ENCODE measurements at regions not wholly inside any gene's neighbourhood (a gene's known extent, or its start where the extent isn't known, plus 50 kb on each side); places are given as distances from the start of the nearest gene placed in this dataset.
A peak's percentile ranks its signal among the peaks of the same experiment; 100 is the strongest.

- no peak overlapping the region for H2AFZ ChIP-seq (ENCODE audit: low read depth, low read length)
- no peak for TF ChIP-seq TAF1 (IDR thresholded peaks at IDR 0.05; ENCODE audit: low read depth)
- TF ChIP-seq CTCF (IDR thresholded peaks at IDR 0.05; ENCODE audit: poor library complexity, severe bottlenecking): no peak
- no peak for TF ChIP-seq EP300 (conservative IDR thresholded peaks at IDR 0.05; ENCODE audit: poor library complexity, severe bottlenecking)
- TF ChIP-seq REST (IDR thresholded peaks at IDR 0.05; ENCODE audit: borderline replicate concordance): no peak
These were observed 217.0 kb upstream of the FAM78B start for GRCh38 chr1:166383635-166384346.

GRCh38 chr1:166384948-166385347, 218.1 kb upstream of the FAM78B start:
- no peak overlapping the region for H3K4me2 ChIP-seq (ENCODE audit: low read length)
- no peaks in the 10 kb centered on the region for H3K27me3 ChIP-seq (ENCODE audit: insufficient read depth, low read depth, low read length)
- no peak overlapping the region for H2AFZ ChIP-seq (ENCODE audit: low read depth, low read length)
- peaks cover 2% of the 10 kb centered on the region for H3F3A ChIP-seq (ENCODE audit: insufficient read depth, low read length, poor library complexity, severe bottlenecking)
- no peak overlapping the region for H3K4me3 ChIP-seq (ENCODE audit: low read length)
- no peaks in the 10 kb centered on the region for H3K9me2 ChIP-seq (ENCODE audit: insufficient read depth, low read length)
- H3K27ac ChIP-seq (ENCODE audit: low read length): no peak overlapping the region
- H3K36me3 ChIP-seq (ENCODE audit: insufficient read depth, low read length): no peaks in the 10 kb centered on the region
- H3K9me3 ChIP-seq (ENCODE audit: low read length): no peaks in the 10 kb centered on the region
- H4K20me1 ChIP-seq (ENCODE audit: insufficient read depth): no peaks in the 10 kb centered on the region
- H3K79me2 ChIP-seq (replicated peaks; ENCODE audit: insufficient read depth, low read length): no peaks in the 10 kb centered on the region
- TF ChIP-seq CTCF (IDR thresholded peaks at IDR 0.05; ENCODE audit: poor library complexity, severe bottlenecking): no peak
- no peak for TF ChIP-seq EP300 (conservative IDR thresholded peaks at IDR 0.05; ENCODE audit: poor library complexity, severe bottlenecking)
- no peak for TF ChIP-seq MXI1 (conservative IDR thresholded peaks at IDR 0.05; ENCODE audit: poor library complexity, severe bottlenecking)
- TF ChIP-seq POLR2AphosphoS5 (IDR thresholded peaks at IDR 0.05): no peak
- TF ChIP-seq TAF1 (IDR thresholded peaks at IDR 0.05; ENCODE audit: low read depth): no peak
- TF ChIP-seq SMC3 (conservative IDR thresholded peaks at IDR 0.05; ENCODE audit: poor library complexity): no peak
- no peak for TF ChIP-seq REST (IDR thresholded peaks at IDR 0.05; ENCODE audit: borderline replicate concordance)
- TF ChIP-seq RAD21 (conservative IDR thresholded peaks at IDR 0.05): no peak
- TF ChIP-seq EZH2 (IDR thresholded peaks at IDR 0.05; ENCODE audit: borderline replicate concordance, insufficient read depth, low read length, poor library complexity, severe bottlenecking): no peak
- H3K9ac ChIP-seq (ENCODE audit: low read length): no peak overlapping the region

More at GRCh38 chr1:166383635-166384346, 217.0 kb upstream of the FAM78B start:
- peaks cover 2% of the 10 kb centered on the region for H3F3A ChIP-seq (ENCODE audit: insufficient read depth, low read length, poor library complexity, severe bottlenecking)
- no peaks in the 10 kb centered on the region for H3K79me2 ChIP-seq (replicated peaks; ENCODE audit: insufficient read depth, low read length)
- H3K9ac ChIP-seq (ENCODE audit: low read length): no peak overlapping the region
- H3K4me3 ChIP-seq (ENCODE audit: low read length): peak overlapping the region; percentile 18
- no peaks in the 10 kb centered on the region for H4K20me1 ChIP-seq (ENCODE audit: insufficient read depth)
- H3K4me2 ChIP-seq (ENCODE audit: low read length): no peak overlapping the region
- no peaks in the 10 kb centered on the region for H3K27me3 ChIP-seq (ENCODE audit: insufficient read depth, low read depth, low read length)
- H3K9me3 ChIP-seq (ENCODE audit: low read length): no peaks in the 10 kb centered on the region
- no peaks in the 10 kb centered on the region for H3K9me2 ChIP-seq (ENCODE audit: insufficient read depth, low read length)
- no peaks in the 10 kb centered on the region for H3K36me3 ChIP-seq (ENCODE audit: insufficient read depth, low read length)
- no peak overlapping the region for H3K27ac ChIP-seq (ENCODE audit: low read length)

Measured in neural cell (in vitro differentiated cells).